AG09309 (cell line): ENCODE measurements at regions not wholly inside any gene's neighbourhood (a gene's known extent, or its start where the extent isn't known, plus 50 kb on each side); places are given as distances from the start of the nearest gene placed in this dataset.

Experiments
- DNase-seq: peaks from one replicate; pipeline ENCODE4 v3.0.0-alpha.2; 2010; ENCODE audit warnings: low read depth
- H3K4me3 ChIP-seq: 2 replicates; pipeline ENCODE4 v1.5.1; 2011; ENCODE audit warnings: mild to moderate bottlenecking, low read depth, low read length, moderate library complexity; ENCODE audit not compliant: control insufficient read depth
- CTCF ChIP-seq: IDR thresholded peaks from 2 replicates; pipeline ENCODE4 v1.5.1; 2011; ENCODE audit warnings: mild to moderate bottlenecking, low read depth, low read length, inconsistent platforms; ENCODE audit not compliant: insufficient read depth, control insufficient read depth; ENCODE audit errors: missing control alignments

GRCh38 chr20:52536841-52537400 lies 345.3 kb upstream of the ZFP64 start:
- DNase-seq = no peak
- no peak overlapping the region for H3K4me3 ChIP-seq
- no peak for TF ChIP-seq CTCF

GRCh38 chr20:52536040-52536439 lies 344.5 kb upstream of the ZFP64 start:
- no peak for DNase-seq
- TF ChIP-seq CTCF = no peak

GRCh38 chr20:52534616-52535015 lies 343.0 kb upstream of the ZFP64 start:
- no peak for TF ChIP-seq CTCF
- DNase-seq = no peak
- no peak overlapping the region for H3K4me3 ChIP-seq

More at GRCh38 chr20:52536040-52536439, 344.5 kb upstream of the ZFP64 start:
- H3K4me3 ChIP-seq = no peak overlapping the region

GRCh38 chr20:52533401-52533800 lies 341.8 kb upstream of the ZFP64 start:
- TF ChIP-seq CTCF = no peak
- no peak overlapping the region for H3K4me3 ChIP-seq
- DNase-seq = no peak

GRCh38 chr20:52532674-52533073 lies 341.1 kb upstream of the ZFP64 start:
- no peak for TF ChIP-seq CTCF
- no peak overlapping the region for H3K4me3 ChIP-seq
- no peak for DNase-seq

- H3K4me3 ChIP-seq = no peak overlapping the region
- TF ChIP-seq CTCF = no peak
- DNase-seq = no peak
Observed at GRCh38 chr20:52530571-52530970, 339.0 kb upstream of the ZFP64 start.

GRCh38 chr20:52529826-52530225 lies 338.2 kb upstream of the ZFP64 start:
- H3K4me3 ChIP-seq = no peak overlapping the region
- TF ChIP-seq CTCF = no peak
- no peak for DNase-seq
